Tibial nerve (tissue), 3 donors: ENCODE measurements at regions not wholly inside any gene's neighbourhood (a gene's known extent, or its start where the extent isn't known, plus 50 kb on each side); places are given as distances from the start of the nearest gene placed in this dataset.

Source experiments
- CTCF ChIP-seq, 5 experiments: fragments of 200-600 bp in 3 of 5; fragments of 450-650 bp in 2 of 5; sonication (generic) in 3 of 5; IDR thresholded peaks; one replicate each; pipeline ENCODE4 v1.5.1; 2016 to 2019; ENCODE audit warnings: antibody characterized with exemption in 5 of 5, mild to moderate bottlenecking in 3 of 5, moderate library complexity in 2 of 5
- POLR2A ChIP-seq, 2 donors: fragments of 450-650 bp; IDR thresholded peaks; one replicate each; pipeline ENCODE4 v1.6.1; 2017; ENCODE audit warnings: antibody characterized with exemption in 2 of 2, mild to moderate bottlenecking in 2 of 2, moderate library complexity in 2 of 2

GRCh38 chr17:70859829-70860228 lies 690.5 kb downstream of the KCNJ2 start:
- TF ChIP-seq CTCF (IDR thresholded peaks at IDR 0.05) (no peak), POLR2A (IDR thresholded peaks at IDR 0.05) (no peak)
